ENCODE measurements at regions not wholly inside any gene's neighbourhood (a gene's known extent, or its start where the extent isn't known, plus 50 kb on each side); places are given as distances from the start of the nearest gene placed in this dataset.

DNA sequence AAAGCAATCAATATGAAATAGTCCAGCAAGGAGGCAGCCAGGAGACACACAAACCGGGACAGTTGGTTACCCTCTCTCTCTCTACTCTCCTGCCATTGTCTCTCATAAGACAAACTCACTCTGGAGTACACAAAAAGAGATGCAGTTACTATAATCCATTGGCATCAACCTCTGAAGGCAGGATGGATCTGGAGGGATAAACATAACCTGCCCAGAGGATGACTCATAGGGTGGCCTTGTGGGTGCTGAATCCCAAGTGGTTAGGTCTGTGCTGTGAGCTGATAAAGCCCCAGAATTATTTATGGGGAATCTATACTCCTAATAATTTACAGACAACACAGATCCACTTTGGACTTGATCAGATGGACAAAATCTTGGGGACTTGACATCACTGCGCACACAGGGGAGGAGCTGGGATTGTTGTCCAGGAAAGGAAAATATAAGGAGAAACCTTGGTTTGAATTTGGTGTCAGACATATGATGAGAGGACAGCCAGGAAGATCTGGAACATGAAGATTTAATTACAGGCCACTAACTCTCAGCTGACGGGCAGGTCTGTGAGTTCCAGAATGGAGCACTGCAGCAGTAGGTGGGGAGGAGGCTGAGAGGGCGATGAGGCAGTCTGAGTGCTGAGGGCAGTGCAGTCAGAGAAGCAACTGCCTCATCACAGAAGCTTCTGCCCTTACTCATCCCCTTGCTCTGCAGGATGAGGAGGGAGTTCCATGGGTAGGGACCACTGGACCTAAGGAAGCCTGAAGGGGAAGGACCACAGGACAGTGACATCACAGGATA is 113.9 kb upstream of the PRSS58 start:
- no peak for DNase-seq (ENCODE audit: low read depth, low spot score)

DNA sequence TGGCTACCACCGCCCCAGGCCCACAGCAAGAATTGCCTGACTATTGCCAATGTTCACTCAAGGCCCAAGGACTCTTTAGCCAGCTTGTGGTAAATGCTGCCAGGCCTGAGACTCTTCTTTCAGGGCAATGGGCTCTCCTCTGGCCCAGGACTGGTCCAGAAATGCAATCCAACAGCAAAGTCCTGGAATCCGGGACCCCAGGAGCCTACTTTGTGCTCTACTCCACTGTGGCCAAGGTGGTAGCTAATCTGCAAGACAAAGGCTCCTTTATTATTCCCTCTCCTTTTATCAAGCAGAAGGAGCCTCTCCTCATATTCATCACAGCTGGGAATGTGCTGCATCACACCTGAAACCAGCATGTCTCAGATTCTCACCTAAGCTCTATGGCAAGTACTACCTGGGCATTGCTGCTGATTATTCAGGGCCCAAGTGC is 107.6 kb upstream of the PRSS58 start:
- peak; percentile 98 for DNase-seq (ENCODE audit: low read depth, low spot score)

DNA sequence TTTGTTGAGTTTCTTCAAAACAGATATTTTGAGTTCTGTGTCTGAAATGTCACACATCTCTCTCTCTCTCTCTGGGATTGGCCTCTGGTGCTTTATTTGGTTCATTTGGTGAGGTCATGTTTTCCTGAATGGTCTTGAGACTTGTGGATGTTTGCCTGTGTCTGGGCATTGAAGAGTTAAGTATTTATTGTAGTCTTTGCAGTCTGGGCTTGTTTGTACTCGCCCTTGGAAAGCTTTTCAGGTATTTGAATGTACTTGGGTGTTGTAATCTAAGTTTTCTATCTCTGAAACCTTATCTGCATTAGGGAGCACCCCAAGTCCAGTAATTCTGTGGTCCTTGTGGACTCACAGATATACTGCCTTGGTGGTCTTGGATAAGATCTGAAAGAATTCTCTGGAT is 106.7 kb upstream of the PRSS58 start:
- DNase-seq (ENCODE audit: low read depth, low spot score): no peak

DNA sequence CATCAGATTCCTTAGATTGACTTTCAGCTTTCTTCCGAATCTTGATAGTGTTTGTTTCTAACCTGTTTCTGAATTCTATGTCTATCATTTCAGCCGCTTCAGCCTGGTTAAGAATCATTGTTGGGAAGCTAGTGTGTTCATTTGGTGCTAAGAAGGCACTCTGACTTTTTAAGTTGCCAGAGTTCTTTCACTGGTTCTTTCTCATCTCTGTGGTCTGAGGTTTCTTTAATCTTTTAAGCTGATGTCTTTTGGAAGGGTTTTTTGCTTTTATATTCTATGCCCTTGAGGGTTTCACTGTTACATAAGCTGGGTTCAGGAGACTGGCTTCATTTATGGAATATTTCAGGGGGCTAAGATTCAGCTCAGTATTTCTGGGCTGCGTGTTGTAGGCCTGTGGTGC is 104.5 kb upstream of the PRSS58 start:
- DNase-seq (ENCODE audit: low read depth, low spot score): no peak

DNA sequence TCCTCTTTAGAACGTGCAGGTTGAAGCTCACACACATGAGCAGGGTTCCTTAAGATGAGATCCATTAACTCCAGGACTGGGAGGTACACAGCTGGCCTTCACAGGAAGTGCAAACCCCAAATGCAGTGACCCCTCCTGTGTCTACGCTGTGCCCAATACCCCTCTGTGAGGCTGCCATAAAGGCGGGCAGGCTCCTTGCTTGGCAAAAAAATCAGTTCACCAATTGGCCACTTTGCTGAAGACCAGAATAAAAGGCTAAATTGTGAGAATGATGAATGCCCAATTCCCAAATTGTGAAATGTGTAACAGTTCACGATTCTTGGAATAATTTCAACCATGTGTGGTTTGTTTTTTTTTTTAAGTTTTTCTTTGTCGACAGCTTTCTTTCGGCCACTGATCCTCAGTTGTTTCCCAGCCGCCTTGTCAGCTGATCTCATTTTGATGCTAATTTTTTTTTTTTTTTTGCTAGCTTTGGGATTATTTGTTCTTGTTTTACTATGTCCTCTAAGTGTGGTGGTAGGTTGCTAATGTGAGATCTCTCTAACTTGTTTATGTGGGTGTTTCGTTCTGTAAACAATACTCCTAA is 101.9 kb upstream of the PRSS58 start:
- DNase-seq (ENCODE audit: low read depth, low spot score): no peak

DNA sequence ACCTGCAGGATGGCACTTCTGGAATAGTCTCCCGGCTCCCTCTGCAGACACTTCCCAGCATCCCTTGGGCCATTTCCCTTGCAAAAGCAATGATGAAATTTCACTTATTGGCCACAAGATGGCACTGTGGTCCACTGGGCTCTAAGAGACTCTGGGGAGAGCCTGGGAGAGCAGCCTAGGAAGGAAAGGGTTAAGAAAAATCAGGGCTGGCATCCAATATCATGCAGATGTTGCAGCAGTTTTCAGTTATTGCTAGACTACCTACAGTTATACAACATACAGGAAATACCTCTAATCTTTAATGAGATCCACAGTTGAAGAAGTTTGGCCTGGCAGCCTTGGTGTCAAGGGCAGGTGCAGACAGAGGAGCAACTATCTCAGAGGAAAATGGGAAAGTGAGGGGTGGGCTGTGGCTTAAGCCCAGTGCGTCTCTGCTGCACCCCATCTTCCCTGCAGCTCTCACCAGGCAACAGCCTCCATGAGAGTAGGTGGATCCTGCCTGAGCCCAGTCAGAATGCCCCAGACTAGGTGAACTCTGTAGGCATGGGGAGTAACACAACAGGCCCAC is 100.2 kb upstream of the PRSS58 start:
- DNase-seq (ENCODE audit: low read depth, low spot score): peak; percentile 69

DNA sequence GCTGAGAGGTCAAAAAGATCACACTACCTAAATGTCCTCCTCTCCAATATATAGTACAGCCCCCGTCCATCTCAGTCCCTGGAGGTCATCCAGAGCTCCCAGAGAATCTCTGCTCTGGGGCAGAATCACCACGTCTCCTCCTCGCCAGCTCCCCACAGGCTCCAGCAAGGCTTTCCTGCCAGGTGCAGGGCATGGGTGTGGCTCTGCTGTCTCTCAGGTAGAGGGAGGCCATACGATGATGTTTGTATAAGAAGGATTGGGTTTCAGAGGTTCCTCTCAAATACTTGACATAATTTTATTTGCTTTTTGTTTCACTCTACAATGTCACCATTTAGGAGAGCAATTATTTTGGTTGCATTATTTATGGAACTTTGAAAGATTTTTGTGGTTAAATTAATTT is 98.3 kb upstream of the PRSS58 start:
- DNase-seq (ENCODE audit: low read depth, low spot score): no peak

DNA sequence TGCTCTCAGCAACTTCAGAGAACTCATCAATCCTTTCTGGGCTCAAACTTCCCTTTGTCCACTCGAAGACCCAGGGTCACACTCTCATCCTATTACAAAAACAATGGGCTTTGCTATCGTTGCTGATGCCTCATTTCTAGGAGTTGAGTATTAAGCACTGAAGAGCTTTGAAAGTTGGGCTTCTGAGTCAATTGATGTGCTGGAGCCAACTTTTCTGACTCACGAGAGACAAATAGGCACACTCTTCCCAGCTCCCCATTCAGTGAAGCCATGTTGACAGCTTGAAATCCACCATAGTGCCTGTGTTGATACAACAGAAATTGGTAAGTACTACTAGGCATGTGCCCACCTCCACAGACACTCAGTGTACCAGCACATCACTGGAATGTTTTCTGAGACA is 97.5 kb upstream of the PRSS58 start:
- no peak for DNase-seq (ENCODE audit: low read depth, low spot score)

DNA sequence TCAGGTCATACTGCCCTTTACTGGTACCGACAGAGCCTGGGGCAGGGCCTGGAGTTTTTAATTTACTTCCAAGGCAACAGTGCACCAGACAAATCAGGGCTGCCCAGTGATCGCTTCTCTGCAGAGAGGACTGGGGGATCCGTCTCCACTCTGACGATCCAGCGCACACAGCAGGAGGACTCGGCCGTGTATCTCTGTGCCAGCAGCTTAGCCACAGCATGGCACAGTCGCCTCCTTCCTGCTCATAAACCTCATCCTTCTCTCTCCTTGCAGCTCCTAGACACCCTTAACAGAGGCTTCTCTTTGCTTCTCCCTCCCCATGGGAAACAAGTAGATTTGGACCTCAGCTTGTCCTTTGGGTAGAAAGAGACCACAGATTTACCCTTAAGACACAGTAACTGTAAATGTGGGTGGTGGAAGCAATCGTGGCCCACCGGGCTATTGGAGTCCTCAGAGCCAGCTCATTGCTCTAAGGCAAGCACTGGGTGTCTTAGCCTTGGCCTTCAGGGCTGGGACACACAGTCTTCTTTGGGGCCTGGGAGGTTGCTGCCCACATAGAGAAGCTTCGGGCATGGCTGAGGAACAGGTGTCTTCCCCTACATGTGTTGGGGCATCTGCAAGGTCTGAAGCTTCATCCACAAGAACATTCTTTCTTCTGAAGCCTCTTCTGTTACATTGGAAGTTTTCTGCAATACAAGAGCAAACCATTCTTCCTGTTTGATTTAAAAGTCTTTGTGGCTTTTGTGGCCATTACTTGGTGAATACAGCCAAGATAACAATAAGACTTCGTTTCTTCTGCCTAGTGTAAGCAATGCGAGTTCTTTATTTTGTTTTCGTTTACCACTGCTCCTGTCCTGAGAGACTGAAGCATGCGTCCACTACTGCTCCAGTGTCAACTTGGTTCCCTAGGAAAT is 95.5 kb upstream of the PRSS58 start:
- no peak for DNase-seq (ENCODE audit: low read depth, low spot score)

DNA sequence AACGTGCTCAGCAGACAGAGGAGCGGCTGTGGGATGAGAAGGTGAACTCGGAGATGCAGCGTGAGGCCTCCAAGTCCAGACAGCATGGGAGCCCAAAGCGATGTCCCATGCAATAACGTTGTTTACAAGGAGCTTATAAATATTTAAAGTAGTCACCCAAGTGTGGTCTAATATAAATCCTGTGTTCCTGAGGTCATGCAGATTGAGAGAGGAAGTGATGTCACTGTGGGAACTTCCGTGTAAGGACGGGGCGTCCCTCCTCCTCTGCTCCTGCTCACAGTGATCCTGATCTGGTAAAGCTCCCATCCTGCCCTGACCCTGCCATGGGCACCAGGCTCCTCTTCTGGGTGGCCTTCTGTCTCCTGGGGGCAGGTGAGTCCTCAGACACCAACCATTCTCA is 94.7 kb upstream of the PRSS58 start:
- DNase-seq (ENCODE audit: low read depth, low spot score): no peak

DNA sequence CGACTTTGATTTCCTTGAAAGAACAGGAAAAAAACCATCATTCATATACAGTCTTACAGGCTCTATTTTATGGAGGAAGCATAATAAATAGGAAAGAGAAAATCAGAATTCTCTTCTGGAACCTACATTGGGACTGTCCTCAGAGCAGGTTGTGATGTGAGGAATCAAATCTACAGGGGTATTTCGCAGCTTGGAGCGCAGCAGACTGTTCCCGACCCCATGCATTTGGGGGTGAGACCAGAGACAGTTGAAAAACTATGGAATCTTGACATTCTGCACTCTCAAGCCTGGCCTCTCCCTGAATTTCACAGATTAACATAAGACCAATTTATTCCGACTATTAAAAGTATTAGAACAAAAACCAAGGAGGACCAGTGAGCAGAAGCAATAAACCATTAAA is 93.3 kb upstream of the PRSS58 start:
- no peak for DNase-seq (ENCODE audit: low read depth, low spot score)

DNA sequence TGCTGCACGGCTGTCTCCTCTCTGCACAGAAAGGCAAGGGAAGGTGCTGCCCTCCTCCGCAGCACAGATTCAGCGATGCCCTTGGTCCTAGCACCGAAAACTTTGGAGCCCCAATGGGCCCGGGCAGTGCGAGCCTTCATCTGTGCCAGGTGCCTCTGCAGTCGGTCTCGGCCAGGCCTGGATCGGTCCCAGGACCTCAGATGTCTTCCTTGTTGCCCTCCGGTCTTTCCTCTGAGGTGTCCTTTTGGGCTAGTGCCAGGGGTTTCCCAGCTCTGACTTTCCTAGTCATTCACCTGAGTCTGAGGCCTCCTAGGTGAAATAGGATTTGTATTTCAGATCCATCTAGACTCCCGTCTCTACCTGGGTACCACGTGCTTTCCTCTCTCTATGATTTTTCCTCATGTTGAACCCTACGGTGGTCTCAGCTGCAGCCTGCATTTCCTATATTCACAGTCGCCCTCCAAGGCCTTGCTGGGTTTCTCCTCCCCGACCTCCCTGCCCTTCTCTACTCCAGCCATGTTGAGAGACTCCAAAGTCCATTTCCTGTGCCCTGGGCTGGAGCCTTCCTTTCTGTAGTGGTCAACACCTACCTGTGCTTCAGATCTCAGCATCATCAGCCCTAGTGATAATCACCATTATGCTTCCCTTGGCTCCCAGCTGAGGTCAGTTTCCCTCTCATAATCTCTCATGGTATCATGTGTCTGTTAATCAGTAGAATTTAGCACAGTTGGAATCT is 92.0 kb upstream of the PRSS58 start:
- DNase-seq (ENCODE audit: low read depth, low spot score): no peak

DNA sequence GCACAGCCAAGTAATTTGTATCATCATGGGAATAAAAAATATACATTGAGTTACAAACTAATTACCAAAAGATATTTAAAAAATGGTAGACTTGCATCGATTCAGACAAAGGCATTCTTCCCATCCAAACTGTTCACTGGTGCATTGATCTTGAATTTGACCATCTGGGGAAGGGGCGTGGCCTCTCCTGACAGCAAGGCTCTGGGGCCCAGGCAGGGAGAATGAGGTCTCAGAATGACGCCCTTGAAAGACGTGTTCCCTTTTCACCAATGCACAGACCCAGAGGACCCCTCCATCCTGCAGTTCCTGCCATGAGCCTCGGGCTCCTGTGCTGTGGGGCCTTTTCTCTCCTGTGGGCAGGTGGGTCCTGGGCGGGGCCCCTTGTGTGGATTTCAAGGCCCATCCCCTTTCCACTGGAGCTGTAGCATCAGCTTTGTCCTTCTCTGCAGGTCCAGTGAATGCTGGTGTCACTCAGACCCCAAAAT is 91.1 kb upstream of the PRSS58 start:
- no peak for DNase-seq (ENCODE audit: low read depth, low spot score)

DNA sequence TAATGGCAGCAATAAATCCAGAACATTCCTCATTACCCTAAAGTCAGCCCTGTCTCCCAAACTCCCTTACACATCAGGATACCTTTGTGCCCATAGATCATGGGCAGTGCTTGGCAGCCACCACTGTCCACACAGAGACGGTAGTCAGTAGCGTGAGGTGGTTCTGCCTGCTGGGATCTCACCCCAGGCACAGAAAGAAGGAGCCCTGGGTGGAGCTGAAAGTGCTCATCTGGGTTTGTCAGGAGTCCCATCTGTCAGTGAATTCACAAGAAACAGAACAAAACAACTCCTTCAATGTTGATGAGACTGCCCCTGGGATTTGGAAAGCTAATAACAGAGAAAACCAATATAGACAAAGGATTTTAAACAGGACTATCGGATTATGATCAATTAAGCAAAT is 90.2 kb upstream of the PRSS58 start:
- DNase-seq (ENCODE audit: low read depth, low spot score): no peak

DNA sequence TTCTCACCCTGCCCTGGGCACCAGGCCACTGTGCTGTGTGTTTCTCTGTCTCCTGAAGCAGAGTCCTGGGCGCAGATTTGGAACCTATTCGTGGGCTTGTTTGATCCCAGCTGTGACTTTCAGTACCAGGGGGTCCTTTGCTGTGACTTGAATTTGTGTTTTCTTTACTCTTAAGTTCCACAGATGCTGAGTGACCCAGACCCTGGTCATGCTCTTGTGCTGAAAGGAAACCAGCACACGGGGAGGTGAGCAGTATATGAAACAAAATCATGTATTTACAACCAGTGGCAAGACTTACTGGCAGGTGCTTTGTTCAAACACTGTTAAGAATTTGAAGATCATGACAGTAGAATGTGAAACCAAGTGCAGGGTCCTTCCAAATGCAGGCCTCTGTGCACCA is 89.2 kb upstream of the PRSS58 start:
- DNase-seq (ENCODE audit: low read depth, low spot score): no peak

DNA sequence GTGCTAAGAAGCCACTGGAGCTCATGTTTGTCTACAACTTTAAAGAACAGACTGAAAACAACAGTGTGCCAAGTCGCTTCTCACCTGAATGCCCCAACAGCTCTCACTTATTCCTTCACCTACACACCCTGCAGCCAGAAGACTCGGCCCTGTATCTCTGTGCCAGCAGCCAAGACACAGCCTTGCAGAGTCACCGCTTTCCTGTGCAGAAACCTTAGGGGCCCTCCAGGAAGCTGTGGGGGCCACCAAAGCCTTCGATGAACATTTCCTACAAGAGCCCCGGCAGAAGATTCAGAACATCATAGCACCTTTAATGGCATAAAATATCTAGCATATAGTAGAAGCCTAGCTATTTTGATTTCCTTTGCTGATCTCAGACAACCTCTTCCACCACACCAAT is 88.0 kb upstream of the PRSS58 start:
- no peak for DNase-seq (ENCODE audit: low read depth, low spot score)

DNA sequence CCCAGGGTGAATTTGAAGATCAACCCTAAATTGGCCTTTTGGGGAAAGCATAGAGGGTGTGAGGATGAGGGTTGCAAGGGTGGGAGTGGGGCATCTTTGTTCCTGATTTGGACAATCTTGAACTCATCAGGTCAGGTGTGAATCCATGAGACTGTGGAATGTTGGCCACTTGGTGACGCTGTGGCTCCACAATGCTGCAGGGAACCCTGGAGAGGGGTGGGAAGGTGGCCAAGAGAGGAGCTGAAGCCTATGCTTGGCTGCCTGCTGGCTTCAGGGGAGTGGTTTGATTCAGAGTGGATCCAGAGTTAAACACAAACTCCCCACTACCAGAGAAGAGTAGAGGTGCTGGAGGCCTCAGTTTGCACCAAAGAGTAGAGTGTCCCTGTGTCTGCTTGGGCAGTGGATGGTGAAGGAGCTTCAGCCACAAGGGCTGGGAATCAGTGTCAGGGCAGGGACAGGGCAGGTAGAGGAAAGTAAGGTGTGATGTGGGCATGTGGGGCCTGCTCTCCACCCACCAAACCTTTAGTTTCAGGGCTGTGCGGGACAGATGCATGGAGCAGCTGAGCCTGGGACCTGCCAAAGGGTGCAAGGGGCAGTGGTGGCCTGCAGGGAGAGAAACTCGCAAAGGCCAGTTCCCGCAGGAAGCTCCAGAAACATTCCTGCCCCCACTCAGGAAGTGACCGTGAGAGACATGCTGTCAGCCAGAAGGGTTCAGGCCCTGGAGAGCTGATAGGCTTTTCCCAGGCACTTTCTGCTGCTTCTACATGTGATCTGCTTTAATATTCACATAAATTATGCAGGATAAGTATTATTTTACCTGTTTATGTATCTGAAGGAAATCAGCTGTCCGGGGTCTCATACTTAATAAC is 81.0 kb upstream of the PRSS58 start:
- DNase-seq (ENCODE audit: low read depth, low spot score): no peak

DNA sequence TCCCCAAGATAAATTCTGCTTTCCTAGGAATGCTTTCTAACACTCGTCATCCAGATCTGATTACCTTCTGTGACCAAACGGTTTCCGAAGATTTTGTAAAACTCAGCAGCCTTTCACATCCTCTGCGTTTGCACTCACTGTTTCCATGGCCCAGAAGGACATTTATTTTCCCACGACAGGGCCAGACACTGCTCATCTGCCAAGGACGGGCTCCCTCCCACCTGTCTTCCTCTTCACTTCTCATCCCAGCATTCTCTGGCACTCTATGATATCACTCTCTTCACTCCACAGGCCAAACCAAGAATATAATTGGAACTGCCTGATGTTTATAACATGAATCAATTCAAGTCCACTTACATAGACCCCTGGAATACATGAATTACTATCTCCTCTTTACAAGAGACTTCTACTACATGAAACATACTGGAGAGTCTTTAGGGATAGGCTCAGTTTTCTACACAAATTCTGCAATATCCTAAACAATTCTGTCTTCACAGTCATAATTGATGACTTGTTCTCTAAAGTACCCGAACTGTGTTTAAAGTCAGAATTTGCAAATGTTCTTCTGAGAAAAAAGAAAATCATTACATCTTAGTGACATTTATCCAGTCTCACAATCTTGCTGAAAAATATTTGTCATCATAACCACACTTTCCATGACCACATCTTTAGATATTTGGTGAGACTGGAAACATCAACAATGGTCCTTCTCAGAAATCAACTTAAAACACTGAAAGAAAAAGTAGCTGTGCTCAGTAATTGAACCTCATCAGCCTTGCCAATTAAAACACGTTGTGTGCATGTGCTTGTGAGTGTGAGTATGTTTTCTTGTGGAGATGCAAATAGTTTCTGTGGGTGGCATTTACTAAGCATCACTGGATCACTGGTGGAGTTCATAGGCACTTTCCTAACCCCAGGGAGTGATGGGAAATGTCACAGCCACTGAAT is 79.5 kb upstream of the PRSS58 start:
- DNase-seq (ENCODE audit: low read depth, low spot score): no peak

DNA sequence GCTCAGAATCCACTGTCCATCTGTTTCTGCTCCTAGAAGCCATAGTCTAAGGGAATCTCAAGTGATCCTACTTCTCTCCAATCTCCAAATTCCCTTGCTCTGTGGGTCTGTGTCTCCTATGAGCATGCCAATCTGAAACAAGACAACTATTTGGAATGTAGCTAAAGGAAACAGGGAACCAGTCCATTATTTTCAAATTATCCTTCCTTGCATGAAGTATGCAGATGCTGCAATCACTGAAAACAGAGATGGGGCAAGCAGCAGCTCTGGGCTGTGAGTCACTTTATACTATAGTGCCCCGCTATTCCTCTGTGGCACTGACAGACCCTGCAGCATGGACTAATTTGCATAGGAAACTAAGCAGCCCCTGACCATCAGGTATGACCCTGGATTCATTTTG is 76.9 kb upstream of the PRSS58 start:
- DNase-seq (ENCODE audit: low read depth, low spot score): no peak
